ENCODE measurements at regions not wholly inside any gene's neighbourhood (a gene's known extent, or its start where the extent isn't known, plus 50 kb on each side); places are given as distances from the start of the nearest gene placed in this dataset.

GRCh38 chr6:4264601-4265000 lies 129.2 kb upstream of the ECI2 start:
- no peak overlapping the region for H3K4me3 ChIP-seq (ENCODE audit: low read depth, low read length)
- DNase-seq (ENCODE audit: low read depth, low spot score), result no peak
- peaks cover 4% of the 10 kb centered on the region for H3K27me3 ChIP-seq (ENCODE audit: control insufficient read depth, insufficient read depth, low read length)
- H3K27ac ChIP-seq (ENCODE audit: low read depth, low read length), result no peak overlapping the region
- TF ChIP-seq CTCF (IDR thresholded peaks at IDR 0.05; ENCODE audit: low read depth, low read length), result no peak
- ChIA-PET CTCF (interaction anchor here (2.5 kb wide), 1 partner anchor 11 kb away, joined by 11 read pairs; no protein-coding TSS in a partner anchor), POLR2A (no interaction called here)
- peaks cover 3% of the 10 kb centered on the region; the same call in 1 of the 2 replicates for H3K9me3 ChIP-seq (ENCODE audit: control insufficient read depth, insufficient read depth, low read length)

GRCh38 chr6:4264081-4264480 lies 128.7 kb upstream of the ECI2 start:
- TF ChIP-seq CTCF (IDR thresholded peaks at IDR 0.05; ENCODE audit: low read depth, low read length), result no peak
- POLR2A ChIA-PET, result no interaction called here
- Histone ChIP-seq H3K27me3 (ENCODE audit: control insufficient read depth, insufficient read depth, low read length) (peaks cover 4% of the 10 kb centered on the region), H3K9me3 (ENCODE audit: control insufficient read depth, insufficient read depth, low read length) (peaks cover 3% of the 10 kb centered on the region; the same call in 1 of the 2 replicates), H3K4me3 (ENCODE audit: low read depth, low read length) (no peak overlapping the region), H3K27ac (ENCODE audit: low read depth, low read length) (no peak overlapping the region)
- CTCF ChIA-PET, result interaction anchor here (2.5 kb wide), 1 partner anchor 10 kb away, joined by 11 read pairs; no protein-coding TSS in a partner anchor
- no peak for DNase-seq (ENCODE audit: low read depth, low spot score)

- H3K27ac ChIP-seq (ENCODE audit: low read depth, low read length), result no peak overlapping the region
- no peak overlapping the region for H3K4me3 ChIP-seq (ENCODE audit: low read depth, low read length)
- ChIA-PET POLR2A (no interaction called here), CTCF (interaction anchor here (0.5 to 1.2 kb wide), 2 partner anchors 9 to 414 kb away, joined by 4 to 5 read pairs; partner anchors contain the start of gene FAM50B)
- TF ChIP-seq CTCF (IDR thresholded peaks at IDR 0.05; ENCODE audit: low read depth, low read length), result no peak
- no peak for DNase-seq (ENCODE audit: low read depth, low spot score)
- no peaks in the 10 kb centered on the region for H3K9me3 ChIP-seq (ENCODE audit: control insufficient read depth, insufficient read depth, low read length)
- H3K27me3 ChIP-seq (ENCODE audit: control insufficient read depth, insufficient read depth, low read length), result peaks cover 4% of the 10 kb centered on the region
These were observed 127.2 kb upstream of the ECI2 start for GRCh38 chr6:4262526-4262925.

GRCh38 chr6:4259391-4259790 lies 124.0 kb upstream of the ECI2 start:
- CTCF ChIA-PET, result no interaction called here
- no peaks in the 10 kb centered on the region for H3K27me3 ChIP-seq (ENCODE audit: control insufficient read depth, insufficient read depth, low read length)
- DNase-seq (ENCODE audit: low read depth, low spot score), result no peak
- no peaks in the 10 kb centered on the region for H3K9me3 ChIP-seq (ENCODE audit: control insufficient read depth, insufficient read depth, low read length)
- no peak for TF ChIP-seq CTCF (IDR thresholded peaks at IDR 0.05; ENCODE audit: low read depth, low read length)
- no peak overlapping the region for H3K27ac ChIP-seq (ENCODE audit: low read depth, low read length)
- H3K4me3 ChIP-seq (ENCODE audit: low read depth, low read length), result no peak overlapping the region
- POLR2A ChIA-PET, result no interaction called here

- ChIA-PET POLR2A (no interaction called here), CTCF (no interaction called here)
- Histone ChIP-seq H3K9me3 (ENCODE audit: control insufficient read depth, insufficient read depth, low read length) (no peaks in the 10 kb centered on the region), H3K4me3 (ENCODE audit: low read depth, low read length) (no peak overlapping the region), H3K27me3 (ENCODE audit: control insufficient read depth, insufficient read depth, low read length) (no peaks in the 10 kb centered on the region), H3K27ac (ENCODE audit: low read depth, low read length) (no peak overlapping the region)
- no peak for TF ChIP-seq CTCF (IDR thresholded peaks at IDR 0.05; ENCODE audit: low read depth, low read length)
- no peak for DNase-seq (ENCODE audit: low read depth, low spot score)
These were observed 123.4 kb upstream of the ECI2 start for GRCh38 chr6:4258733-4259132.
